ENCODE measurements at regions not wholly inside any gene's neighbourhood (a gene's known extent, or its start where the extent isn't known, plus 50 kb on each side); places are given as distances from the start of the nearest gene placed in this dataset.

DNA sequence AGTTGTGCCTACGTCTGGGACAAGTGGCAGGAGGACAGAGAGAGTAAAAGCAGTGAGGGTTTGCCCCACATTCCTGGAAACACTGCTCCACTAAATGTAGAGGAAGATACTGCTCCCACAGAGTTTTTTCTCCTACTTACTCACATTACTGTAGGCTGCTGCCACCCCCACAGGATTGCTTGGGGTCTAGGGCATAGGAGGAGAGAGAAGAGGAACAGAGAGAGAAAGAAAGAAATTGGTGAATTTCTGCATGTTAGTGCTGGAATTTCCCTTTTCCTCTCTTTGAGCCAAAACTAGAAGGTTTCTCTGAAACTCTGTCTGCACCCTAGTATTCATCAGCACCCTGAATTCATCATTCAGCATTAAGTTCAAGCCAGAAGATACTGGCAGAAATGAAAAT, 397.9 kb downstream of the INHBA start:
- no peak for TF ChIP-seq POLR2A (IDR thresholded peaks at IDR 0.05)
- TF ChIP-seq, protein P1, sequence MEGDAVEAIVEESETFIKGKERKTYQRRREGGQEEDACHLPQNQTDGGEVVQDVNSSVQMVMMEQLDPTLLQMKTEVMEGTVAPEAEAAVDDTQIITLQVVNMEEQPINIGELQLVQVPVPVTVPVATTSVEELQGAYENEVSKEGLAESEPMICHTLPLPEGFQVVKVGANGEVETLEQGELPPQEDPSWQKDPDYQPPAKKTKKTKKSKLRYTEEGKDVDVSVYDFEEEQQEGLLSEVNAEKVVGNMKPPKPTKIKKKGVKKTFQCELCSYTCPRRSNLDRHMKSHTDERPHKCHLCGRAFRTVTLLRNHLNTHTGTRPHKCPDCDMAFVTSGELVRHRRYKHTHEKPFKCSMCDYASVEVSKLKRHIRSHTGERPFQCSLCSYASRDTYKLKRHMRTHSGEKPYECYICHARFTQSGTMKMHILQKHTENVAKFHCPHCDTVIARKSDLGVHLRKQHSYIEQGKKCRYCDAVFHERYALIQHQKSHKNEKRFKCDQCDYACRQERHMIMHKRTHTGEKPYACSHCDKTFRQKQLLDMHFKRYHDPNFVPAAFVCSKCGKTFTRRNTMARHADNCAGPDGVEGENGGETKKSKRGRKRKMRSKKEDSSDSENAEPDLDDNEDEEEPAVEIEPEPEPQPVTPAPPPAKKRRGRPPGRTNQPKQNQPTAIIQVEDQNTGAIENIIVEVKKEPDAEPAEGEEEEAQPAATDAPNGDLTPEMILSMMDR (IDR thresholded peaks at IDR 0.05), result no peak
